Erythroblast (primary cell): ENCODE measurements at regions not wholly inside any gene's neighbourhood (a gene's known extent, or its start where the extent isn't known, plus 50 kb on each side); places are given as distances from the start of the nearest gene placed in this dataset.
A peak's percentile ranks its signal among the peaks of the same experiment; 100 is the strongest.

ENCODE experiments used
- DNase-seq, 2 experiments: peaks; one replicate each; lab custom pipeline; 2025; lab: John Stamatoyannopoulos, UW
- GATA1 ChIP-seq: IDR thresholded peaks from 2 replicates; pipeline ENCODE4 v1.6.1; 2011; ENCODE audit warnings: low read depth, mild to moderate bottlenecking, control low read depth, low read length, moderate library complexity
- POLR2A ChIP-seq: IDR thresholded peaks from 2 replicates; pipeline ENCODE4 v1.6.1; 2011; ENCODE audit warnings: mild to moderate bottlenecking, low read length

GRCh38 chr4:173767650-173768049, 237.6 kb upstream of the HAND2 start:
- DNase-seq, result no peak
- TF ChIP-seq GATA1, result no peak
- no peak for TF ChIP-seq POLR2A

- TF ChIP-seq POLR2A, result no peak
- no peak for TF ChIP-seq GATA1
These were observed 236.2 kb upstream of the HAND2 start for GRCh38 chr4:173766171-173766600.

GRCh38 chr4:173765751-173766150, 235.7 kb upstream of the HAND2 start:
- DNase-seq, result no peak
- no peak for TF ChIP-seq GATA1
- no peak for TF ChIP-seq POLR2A

More at GRCh38 chr4:173766171-173766600, 236.2 kb upstream of the HAND2 start:
- peak in 1 of 2 experiments; percentile 7 for DNase-seq

- TF ChIP-seq POLR2A (no peak), GATA1 (no peak)
- DNase-seq, result no peak
These were observed 233.4 kb upstream of the HAND2 start for GRCh38 chr4:173763389-173763788.

- DNase-seq, result no peak
- no peak for TF ChIP-seq POLR2A
- no peak for TF ChIP-seq GATA1
These were observed 231.9 kb upstream of the HAND2 start for GRCh38 chr4:173761938-173762337.

- no peak for TF ChIP-seq POLR2A
- no peak for TF ChIP-seq GATA1
- no peak for DNase-seq
These were observed 231.2 kb upstream of the HAND2 start for GRCh38 chr4:173761236-173761635.

GRCh38 chr4:173758132-173758531, 228.1 kb upstream of the HAND2 start:
- no peak for DNase-seq
- TF ChIP-seq GATA1, result no peak

GRCh38 chr4:173753408-173753807, 223.4 kb upstream of the HAND2 start:
- no peak for DNase-seq
- TF ChIP-seq GATA1, result no peak
- no peak for TF ChIP-seq POLR2A

- peak; percentile 61 to 73 for DNase-seq
- TF ChIP-seq GATA1 (no peak), POLR2A (no peak)
These were observed 222.7 kb upstream of the HAND2 start for GRCh38 chr4:173752610-173753230.

- no peak for DNase-seq
- TF ChIP-seq POLR2A (no peak), GATA1 (no peak)
These were observed 218.3 kb upstream of the HAND2 start for GRCh38 chr4:173748353-173748752.

GRCh38 chr4:173747537-173748257, 217.7 kb upstream of the HAND2 start:
- DNase-seq, result no peak
- TF ChIP-seq GATA1 (no peak), POLR2A (no peak)

GRCh38 chr4:173746424-173746823, 216.4 kb upstream of the HAND2 start:
- DNase-seq, result no peak
- no peak for TF ChIP-seq GATA1
- TF ChIP-seq POLR2A, result no peak

GRCh38 chr4:173745765-173746164, 215.7 kb upstream of the HAND2 start:
- no peak for TF ChIP-seq POLR2A
- TF ChIP-seq GATA1, result no peak

GRCh38 chr4:173736840-173737239, 206.8 kb upstream of the HAND2 start:
- DNase-seq, result no peak
- TF ChIP-seq GATA1 (no peak), POLR2A (no peak)

More at GRCh38 chr4:173745765-173746164, 215.7 kb upstream of the HAND2 start:
- DNase-seq, result no peak
